Smooth muscle cell (in vitro differentiated cells): ENCODE measurements at regions not wholly inside any gene's neighbourhood (a gene's known extent, or its start where the extent isn't known, plus 50 kb on each side); places are given as distances from the start of the nearest gene placed in this dataset.
A peak's percentile ranks its signal among the peaks of the same experiment; 100 is the strongest.

Source experiments
- DNase-seq: peaks from one replicate; lab custom pipeline; 2025; ENCODE audit not compliant: unreplicated experiment; lab: John Stamatoyannopoulos, UW
- H2AFZ ChIP-seq: fragments of 200-600 bp; sonication (generic); 2 replicates; pipeline ENCODE4 v1.6.0; 2016; ENCODE audit warnings: antibody characterized with exemption, low read depth, mild to moderate bottlenecking
- H3F3A ChIP-seq: fragments of 200-600 bp; sonication (generic); 2 replicates; pipeline ENCODE4 v1.6.0; 2017; ENCODE audit warnings: antibody characterized with exemption, low read depth
- H3K27ac ChIP-seq: fragments of 200-600 bp; sonication (generic); 2 replicates; pipeline ENCODE4 v1.5.1; 2016; ENCODE audit warnings: low read depth, mild to moderate bottlenecking
- H3K27me3 ChIP-seq: fragments of 200-600 bp; sonication (generic); 2 replicates; pipeline ENCODE4 v1.6.1; 2016; ENCODE audit warnings: low read depth, mild to moderate bottlenecking
- H3K36me3 ChIP-seq: fragments of 200-600 bp; sonication (generic); 2 replicates; pipeline ENCODE4 v1.5.1; 2016; ENCODE audit warnings: low read depth
- H3K4me1 ChIP-seq: fragments of 200-600 bp; sonication (generic); 2 replicates; pipeline ENCODE4 v1.5.1; 2016; ENCODE audit warnings: low read depth
- H3K4me2 ChIP-seq: fragments of 200-600 bp; sonication (generic); 2 replicates; pipeline ENCODE4 v1.6.0; 2016; ENCODE audit warnings: mild to moderate bottlenecking
- H3K4me3 ChIP-seq: fragments of 200-600 bp; sonication (generic); 2 replicates; pipeline ENCODE4 v1.5.1; 2016; ENCODE audit warnings: mild to moderate bottlenecking
- H3K79me2 ChIP-seq: fragments of 200-600 bp; sonication (generic); 2 replicates; pipeline ENCODE4 v1.6.0; 2016; ENCODE audit warnings: low read depth, mild to moderate bottlenecking
- H3K9ac ChIP-seq: fragments of 200-600 bp; sonication (generic); 2 replicates; pipeline ENCODE4 v1.6.0; 2016; ENCODE audit warnings: low read depth
- H3K9me3 ChIP-seq: fragments of 200-600 bp; sonication (generic); replicated peaks from 2 replicates; pipeline ENCODE4 v1.5.1; 2016; ENCODE audit warnings: low read depth
- H4K20me1 ChIP-seq: fragments of 200-600 bp; sonication (generic); 2 replicates; pipeline ENCODE4 v1.6.0; 2016; ENCODE audit warnings: low read depth
- WGBS: methylation state at CpG from one replicate; pipeline ENCODE4 v1.1.7; 2016; ENCODE audit warnings: low lambda C conversion rate; 5-methylcytosine and 5-hydroxymethylcytosine counted together
- TF ChIP-seq, protein P1 (sequence below): fragments of 200-600 bp; sonication (generic); IDR thresholded peaks from 2 replicates; pipeline ENCODE4 v1.5.1; 2017; ENCODE audit warnings: borderline replicate concordance, mild to moderate bottlenecking, antibody characterized with exemption; ENCODE audit not compliant: insufficient read depth, poor library complexity, severe bottlenecking

GRCh38 chr7:21169667-21170580 lies 258.0 kb upstream of the SP4 start:
- no peaks in the 10 kb centered on the region for H4K20me1 ChIP-seq
- no peak overlapping the region for H3K9ac ChIP-seq
- H3K4me2 ChIP-seq: peak overlapping the region; percentile 58
- peaks cover 28% of the 10 kb centered on the region for H3K4me1 ChIP-seq
- no peaks in the 10 kb centered on the region for H3K9me3 ChIP-seq
- H3K79me2 ChIP-seq: no peaks in the 10 kb centered on the region
- peaks cover 66% of the 10 kb centered on the region for H3K27me3 ChIP-seq
- no peaks in the 10 kb centered on the region for H3F3A ChIP-seq
- peak overlapping the region; percentile 37 for H2AFZ ChIP-seq
- H3K36me3 ChIP-seq: no peaks in the 10 kb centered on the region
- H3K27ac ChIP-seq: peak overlapping the region; percentile 28
- peak overlapping the region; percentile 7 for H3K4me3 ChIP-seq
- 6% methylated on average over 30 of the region's 30 CpGs for WGBS
- TF ChIP-seq, protein P1, sequence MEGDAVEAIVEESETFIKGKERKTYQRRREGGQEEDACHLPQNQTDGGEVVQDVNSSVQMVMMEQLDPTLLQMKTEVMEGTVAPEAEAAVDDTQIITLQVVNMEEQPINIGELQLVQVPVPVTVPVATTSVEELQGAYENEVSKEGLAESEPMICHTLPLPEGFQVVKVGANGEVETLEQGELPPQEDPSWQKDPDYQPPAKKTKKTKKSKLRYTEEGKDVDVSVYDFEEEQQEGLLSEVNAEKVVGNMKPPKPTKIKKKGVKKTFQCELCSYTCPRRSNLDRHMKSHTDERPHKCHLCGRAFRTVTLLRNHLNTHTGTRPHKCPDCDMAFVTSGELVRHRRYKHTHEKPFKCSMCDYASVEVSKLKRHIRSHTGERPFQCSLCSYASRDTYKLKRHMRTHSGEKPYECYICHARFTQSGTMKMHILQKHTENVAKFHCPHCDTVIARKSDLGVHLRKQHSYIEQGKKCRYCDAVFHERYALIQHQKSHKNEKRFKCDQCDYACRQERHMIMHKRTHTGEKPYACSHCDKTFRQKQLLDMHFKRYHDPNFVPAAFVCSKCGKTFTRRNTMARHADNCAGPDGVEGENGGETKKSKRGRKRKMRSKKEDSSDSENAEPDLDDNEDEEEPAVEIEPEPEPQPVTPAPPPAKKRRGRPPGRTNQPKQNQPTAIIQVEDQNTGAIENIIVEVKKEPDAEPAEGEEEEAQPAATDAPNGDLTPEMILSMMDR: no peak
- no peak for DNase-seq

DNA sequence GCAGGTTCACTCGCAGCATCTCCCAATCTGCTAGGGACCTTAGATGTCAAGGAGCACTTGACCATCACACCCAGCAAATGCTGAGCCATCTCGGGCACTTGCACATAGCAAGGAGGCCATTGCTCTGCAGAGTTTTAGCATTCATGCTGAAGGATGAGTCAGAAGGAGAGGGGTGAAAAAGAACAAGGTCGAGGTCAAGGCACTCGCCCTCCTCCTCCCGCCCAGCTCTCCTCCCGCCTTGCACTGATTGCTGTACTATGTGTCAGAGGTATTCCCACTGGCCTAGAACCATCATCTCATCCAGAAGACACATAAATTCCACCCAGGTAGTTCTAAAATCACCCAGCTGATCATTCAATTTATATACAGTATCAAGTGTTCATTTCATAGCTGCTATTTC lies 255.1 kb upstream of the SP4 start:
- Histone ChIP-seq H3K27me3 (peaks cover 54% of the 10 kb centered on the region), H3K4me1 (peaks cover 33% of the 10 kb centered on the region), H2AFZ (no peak overlapping the region), H3K4me3 (no peak overlapping the region), H4K20me1 (no peaks in the 10 kb centered on the region), H3K36me3 (no peaks in the 10 kb centered on the region), H3K79me2 (no peaks in the 10 kb centered on the region), H3F3A (no peaks in the 10 kb centered on the region), H3K9me3 (no peaks in the 10 kb centered on the region), H3K4me2 (no peak overlapping the region), H3K27ac (no peak overlapping the region), H3K9ac (no peak overlapping the region)
- TF ChIP-seq, protein P1: no peak
- DNase-seq: no peak
- 62% methylated on average over 6 of the region's 6 CpGs for WGBS

DNA sequence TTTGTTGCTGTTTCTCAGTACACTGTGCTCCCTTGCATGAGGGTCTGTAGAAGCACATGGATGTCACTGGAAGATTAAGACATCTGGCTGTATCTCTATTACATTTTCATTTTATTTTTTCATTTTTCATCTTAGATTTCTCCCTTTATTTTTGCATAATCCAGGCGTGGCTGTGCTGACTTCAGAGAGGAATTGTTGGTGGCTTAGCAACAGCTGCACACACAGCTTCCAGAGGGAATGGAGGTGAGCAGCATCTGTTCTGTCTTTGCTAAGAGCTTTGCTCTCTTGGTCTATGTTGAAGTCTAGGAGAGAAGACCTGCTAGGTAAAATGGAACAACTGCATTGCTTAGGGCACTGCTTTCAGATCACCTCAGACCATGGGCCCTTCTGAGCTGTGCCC lies 254.4 kb upstream of the SP4 start:
- DNase-seq: no peak
- Histone ChIP-seq H3K27me3 (peaks cover 48% of the 10 kb centered on the region), H3F3A (no peaks in the 10 kb centered on the region), H2AFZ (no peak overlapping the region), H4K20me1 (no peaks in the 10 kb centered on the region), H3K9ac (no peak overlapping the region), H3K9me3 (no peaks in the 10 kb centered on the region), H3K4me3 (no peak overlapping the region), H3K79me2 (no peaks in the 10 kb centered on the region), H3K4me2 (no peak overlapping the region), H3K4me1 (peaks cover 29% of the 10 kb centered on the region), H3K27ac (no peak overlapping the region), H3K36me3 (no peaks in the 10 kb centered on the region)
- TF ChIP-seq, protein P1: no peak
- 91% methylated on average over 1 of the region's 1 CpG for WGBS
